GM21381 (cell line): ENCODE measurements at regions not wholly inside any gene's neighbourhood (a gene's known extent, or its start where the extent isn't known, plus 50 kb on each side); places are given as distances from the start of the nearest gene placed in this dataset.

ENCODE experiments used
- ATAC-seq: cut with Tn5 transposase; IDR thresholded peaks from one replicate; pipeline ENCODE4 v1.9.1; 2021; ENCODE audit warnings: mild to moderate bottlenecking, moderate library complexity; ENCODE audit not compliant: unreplicated experiment

DNA sequence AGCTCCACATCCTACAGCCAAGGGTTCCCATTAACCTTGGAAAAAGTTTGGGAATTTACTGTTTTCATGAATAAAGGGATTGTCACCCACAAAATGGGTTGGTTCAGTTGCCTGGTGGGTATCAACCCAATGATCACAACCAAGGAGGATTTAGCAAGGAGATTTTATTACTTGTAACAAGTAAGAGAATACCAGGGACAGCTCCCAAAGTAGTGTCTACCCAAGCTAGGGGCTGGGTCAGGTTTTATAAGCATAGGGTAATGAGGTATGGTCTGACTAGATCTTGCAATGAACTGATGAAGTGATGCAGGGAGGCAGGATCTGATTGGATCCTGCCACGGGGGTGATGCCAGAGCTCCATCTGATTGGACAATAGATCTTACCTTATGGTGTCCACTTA is 681.8 kb downstream of the SLC4A3 start:
- no peak for ATAC-seq

- ATAC-seq: no peak
These were observed 683.0 kb downstream of the SLC4A3 start for GRCh38 chr2:220310451-220310861.

GRCh38 chr2:220315098-220315823 is 687.8 kb downstream of the SLC4A3 start:
- ATAC-seq: no peak

DNA sequence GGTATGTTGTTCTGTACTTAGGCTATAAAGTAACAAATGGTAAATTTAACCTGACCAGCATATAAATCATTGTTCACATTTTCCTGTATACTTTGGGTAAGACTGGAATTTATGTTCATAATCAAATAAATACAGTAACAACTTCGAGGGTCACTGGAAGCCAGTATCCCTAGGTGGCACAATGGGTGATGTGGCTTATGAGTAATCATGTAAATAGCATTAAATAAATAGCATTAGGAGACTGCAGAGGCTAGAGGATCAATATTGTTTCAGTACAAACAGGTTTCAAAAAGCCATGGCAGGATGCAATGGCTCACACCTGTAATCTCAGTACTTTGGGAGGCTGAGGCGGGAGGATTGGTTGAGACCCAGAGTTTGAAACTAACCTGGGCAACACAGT is 690.6 kb downstream of the SLC4A3 start:
- no peak for ATAC-seq

DNA sequence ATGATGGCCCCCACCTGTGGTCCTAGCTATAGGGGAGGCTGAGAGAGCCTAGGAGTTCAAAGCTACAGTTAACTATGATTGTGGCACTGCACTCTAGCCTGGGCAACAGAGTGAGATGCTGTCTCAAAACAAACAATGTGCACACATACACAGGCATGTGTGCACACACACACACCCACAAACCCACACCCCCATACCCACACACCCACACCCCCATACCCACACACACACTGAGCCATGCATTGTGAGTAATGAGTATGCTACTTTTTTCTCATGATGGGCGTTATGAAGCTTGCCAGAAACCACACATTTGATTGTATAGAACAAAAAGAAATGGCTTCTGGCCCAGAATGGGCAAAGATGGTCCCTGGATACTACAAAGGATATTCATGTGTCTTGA is 691.1 kb downstream of the SLC4A3 start:
- no peak for ATAC-seq

GRCh38 chr2:220320326-220320725 is 692.9 kb downstream of the SLC4A3 start:
- no peak for ATAC-seq

DNA sequence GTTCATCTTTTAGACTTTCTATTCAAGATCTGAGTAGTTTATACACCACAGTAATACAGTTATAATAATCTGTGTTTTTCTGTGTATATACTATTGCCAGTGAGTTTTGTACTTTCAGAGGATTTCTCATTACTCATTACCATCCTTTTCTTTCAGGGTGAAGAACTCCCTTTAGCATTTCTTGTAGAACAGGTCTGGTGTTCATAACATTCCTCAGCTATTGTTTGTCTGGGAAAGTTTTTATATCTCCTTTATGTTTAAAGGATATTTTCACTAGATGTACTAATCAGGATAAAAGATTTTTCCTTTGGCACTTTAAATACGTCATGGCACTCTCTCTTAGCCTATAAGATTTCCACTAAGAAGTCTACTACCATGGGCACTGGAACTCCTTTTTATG is 705.5 kb downstream of the SLC4A3 start:
- ATAC-seq: no peak

DNA sequence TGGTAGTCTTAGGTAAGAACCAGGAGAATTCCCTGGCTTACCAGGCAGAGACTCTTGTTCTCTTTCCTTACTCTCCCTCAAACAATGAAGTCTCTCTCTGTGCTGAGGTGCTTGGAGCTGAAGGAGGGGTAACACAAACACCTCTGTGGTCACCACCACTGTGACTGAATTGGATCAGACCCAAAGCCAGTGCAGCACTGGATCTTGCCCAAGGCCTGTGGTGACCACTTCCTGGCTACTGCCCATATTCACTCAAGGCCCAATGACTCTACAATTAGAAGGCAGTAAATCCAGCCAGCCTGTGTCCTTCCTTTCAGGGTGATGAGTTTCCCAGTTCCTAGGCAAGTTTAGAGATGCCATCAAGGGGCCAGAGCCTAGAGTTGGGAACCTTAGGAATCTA is 706.8 kb downstream of the SLC4A3 start:
- ATAC-seq: no peak

DNA sequence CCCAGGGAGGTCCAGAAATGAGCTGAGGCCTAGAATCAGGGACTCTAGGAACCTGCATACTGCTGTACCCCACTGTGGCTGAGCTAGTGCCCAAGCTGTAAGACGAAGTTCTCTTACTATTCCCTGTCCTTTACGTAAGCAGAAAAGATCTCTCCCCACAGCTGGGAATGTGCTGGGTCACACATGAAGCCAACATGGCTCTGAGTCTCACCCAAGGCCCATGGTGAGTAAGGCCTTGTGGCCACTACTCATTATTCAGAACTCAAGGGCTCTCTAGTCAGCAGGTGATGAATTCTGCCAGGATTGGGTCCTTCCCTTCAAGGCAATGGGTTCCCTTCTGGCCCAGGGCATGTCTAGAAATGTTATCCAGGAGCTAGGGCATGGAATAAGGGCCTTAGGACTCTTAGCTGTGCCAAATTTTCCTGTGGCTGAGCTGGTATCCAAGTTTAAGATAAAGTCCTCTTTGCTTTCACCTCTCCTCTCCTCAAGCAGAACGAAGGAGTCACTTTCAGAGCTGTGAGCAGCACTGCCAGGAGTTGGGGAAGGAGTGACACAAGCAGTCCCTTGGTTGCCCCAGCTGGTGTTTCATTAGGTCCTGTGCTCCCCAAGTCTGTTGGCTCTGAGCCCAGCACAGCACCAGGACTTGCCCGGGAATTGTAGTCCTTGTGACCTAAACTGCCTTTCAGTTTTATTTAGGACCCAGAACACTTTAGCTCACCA is 707.6 kb downstream of the SLC4A3 start:
- ATAC-seq: no peak

DNA sequence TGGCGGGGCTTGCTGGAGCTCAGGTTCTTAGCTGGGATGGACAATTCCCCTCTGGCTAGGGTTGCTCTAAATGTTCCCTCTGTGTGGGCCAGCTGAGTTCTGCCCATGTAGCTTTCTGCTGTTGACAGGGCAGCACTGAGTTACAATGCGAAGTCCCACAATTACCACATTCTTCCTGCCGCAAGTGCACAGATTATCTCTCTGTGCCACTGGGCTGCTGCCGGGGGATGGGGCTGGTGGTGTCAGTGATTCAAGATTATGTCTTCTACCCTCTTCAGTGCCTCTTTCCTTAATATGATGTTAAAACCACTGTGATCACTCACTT is 708.1 kb downstream of the SLC4A3 start:
- ATAC-seq: no peak

- no peak for ATAC-seq
These were observed 709.3 kb downstream of the SLC4A3 start for GRCh38 chr2:220336771-220337170.

GRCh38 chr2:220337611-220338440 is 710.4 kb downstream of the SLC4A3 start:
- ATAC-seq: no peak

DNA sequence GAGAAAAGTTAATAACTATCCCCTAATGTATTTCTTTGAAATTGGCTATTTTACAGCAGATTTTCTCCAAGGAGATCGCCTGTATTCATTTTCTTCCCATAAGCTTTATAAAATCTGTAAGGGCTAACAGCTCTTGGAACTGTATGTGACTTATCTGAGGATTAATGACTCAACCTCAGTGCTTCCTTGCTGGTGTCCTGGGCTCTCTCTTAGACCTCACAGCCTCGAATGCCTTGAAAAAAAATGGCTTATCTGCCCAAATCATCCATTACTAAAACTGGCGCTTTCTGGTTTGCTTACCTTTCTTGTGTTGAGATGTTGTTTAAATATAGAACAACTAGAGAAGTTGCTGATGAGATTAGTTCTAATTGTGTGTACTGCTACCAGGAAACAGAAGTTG is 713.6 kb downstream of the SLC4A3 start:
- ATAC-seq: no peak

DNA sequence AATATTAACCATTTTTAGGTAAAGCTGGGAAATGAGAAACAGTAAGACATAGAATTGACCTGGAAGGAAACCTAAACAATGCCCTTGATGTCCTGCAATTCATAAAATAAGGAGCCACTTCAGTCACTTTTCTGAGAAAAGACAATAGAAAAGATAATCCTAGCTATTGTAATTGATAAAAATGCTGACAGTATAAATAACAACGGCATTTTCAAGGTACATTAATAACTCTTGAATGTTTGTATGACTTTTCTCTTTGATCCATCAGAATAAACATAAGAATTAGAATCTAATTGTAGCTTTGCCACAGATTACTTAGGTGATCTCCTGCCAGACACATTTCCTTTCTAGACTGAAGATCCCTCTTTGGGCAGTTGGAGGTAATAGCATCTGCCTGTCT is 719.5 kb downstream of the SLC4A3 start:
- no peak for ATAC-seq

- no peak for ATAC-seq
These were observed 720.2 kb downstream of the SLC4A3 start for GRCh38 chr2:220347626-220348025.

- ATAC-seq: no peak
These were observed 720.8 kb downstream of the SLC4A3 start for GRCh38 chr2:220348206-220348605.

DNA sequence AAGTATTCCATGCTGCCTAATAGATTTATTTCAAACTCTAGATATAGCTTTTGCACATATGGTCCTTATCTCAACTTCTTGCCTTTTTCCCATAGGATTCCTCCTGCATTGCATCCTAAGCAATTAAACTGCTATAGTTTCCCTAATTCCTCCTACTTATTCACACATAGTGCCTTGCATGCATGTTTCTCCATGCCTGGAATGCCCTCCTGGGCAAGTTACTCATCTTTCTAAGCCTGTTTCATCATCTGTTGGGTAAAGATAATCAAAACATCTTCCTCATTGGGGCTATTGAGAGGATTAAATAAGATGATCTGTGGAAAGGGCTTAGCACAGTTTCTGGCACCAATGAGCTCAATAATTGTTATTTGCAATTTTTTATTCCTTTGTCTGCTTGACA is 726.5 kb downstream of the SLC4A3 start:
- no peak for ATAC-seq

DNA sequence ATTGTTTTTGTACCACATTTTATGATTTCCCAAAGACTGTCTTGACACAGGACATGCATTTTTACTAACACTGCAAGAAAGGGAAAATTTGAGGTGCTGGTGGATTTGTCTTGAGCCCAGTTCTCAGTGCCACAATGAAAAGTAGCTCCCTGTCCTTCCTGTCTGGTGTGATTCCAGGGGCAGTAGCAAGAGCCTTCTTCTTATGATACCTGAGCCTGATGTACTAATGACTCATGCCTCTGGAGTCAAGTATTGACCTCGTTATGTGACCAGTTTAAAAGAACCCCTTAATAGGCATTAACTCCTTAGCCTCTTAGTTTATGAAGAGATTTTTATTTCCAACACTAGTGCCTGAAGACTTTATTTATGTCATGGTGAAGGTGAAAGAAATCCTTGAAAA is 728.6 kb downstream of the SLC4A3 start:
- ATAC-seq: no peak

- ATAC-seq: no peak
These were observed 737.6 kb downstream of the SLC4A3 start for GRCh38 chr2:220365023-220365422.

DNA sequence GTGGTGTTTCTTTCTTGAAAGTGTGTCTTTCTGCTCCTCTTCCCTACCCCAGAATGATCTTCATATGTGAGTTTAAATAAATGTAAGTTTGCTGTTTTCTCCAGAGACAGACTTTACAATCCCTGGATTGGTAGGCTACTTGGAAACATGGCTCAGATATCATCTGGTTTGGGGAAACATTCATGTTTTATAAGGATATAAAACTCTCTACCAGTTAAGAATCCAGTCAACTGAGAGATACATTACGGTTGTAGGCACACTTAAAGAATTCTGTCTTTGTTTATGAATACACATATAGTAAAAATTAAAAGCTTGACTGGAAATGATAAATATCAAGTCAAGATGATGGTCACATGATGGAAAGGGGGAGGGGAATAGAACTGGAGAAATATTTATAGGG is 739.3 kb downstream of the SLC4A3 start:
- ATAC-seq: no peak

DNA sequence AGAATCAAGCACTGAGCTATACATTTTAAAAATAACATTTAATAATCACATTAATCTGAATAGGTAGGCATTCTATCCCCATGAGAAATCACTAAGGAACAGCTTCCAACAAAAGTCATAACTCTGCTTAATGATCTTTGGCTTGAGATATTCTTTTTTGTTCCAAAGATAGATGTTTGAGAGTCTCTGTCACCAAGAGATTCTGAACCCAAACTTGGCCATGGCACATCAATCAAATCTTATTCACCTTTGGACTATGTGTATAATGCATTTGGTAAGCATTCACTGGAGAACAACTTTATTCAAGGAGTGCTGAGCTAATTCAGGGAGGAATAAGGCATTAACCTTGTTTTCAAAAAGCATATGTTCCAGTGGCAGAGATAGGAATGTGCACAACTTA is 743.3 kb downstream of the SLC4A3 start:
- no peak for ATAC-seq

DNA sequence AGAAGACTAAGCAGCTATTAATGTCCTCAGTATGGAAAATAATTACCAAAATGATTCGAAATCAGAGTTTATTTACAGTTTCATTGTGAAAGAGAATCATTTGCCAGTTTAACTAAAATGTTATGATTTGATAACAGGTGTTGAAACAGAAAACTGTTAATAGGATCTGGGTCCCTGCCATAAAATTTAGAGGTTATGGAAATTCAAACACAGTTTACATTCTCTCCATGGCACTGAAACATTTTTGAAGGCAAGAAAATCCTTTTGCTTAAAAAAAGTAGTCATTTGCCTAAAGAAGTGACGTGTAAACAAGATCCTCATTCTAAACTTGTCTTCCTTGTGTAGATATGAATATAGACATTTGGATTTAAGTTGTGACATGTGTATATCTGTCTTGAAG is 743.8 kb downstream of the SLC4A3 start:
- no peak for ATAC-seq
